Fibroblast of mammary gland (primary cell): ENCODE measurements at regions not wholly inside any gene's neighbourhood (a gene's known extent, or its start where the extent isn't known, plus 50 kb on each side); places are given as distances from the start of the nearest gene placed in this dataset.
"Not testable (repeated sequence)": the region's sequence is repeated elsewhere in the genome, so short reads cannot be mapped to it uniquely, and the experiment has no call there.

ENCODE experiments used
- DNase-seq: peaks from one replicate; pipeline ENCODE4 v3.0.0-alpha.2; 2010; ENCODE audit warnings: low read depth
- H3K4me3 ChIP-seq: 2 replicates; pipeline ENCODE4 v1.5.1; 2011; ENCODE audit warnings: low read depth, mild to moderate bottlenecking, low read length, moderate library complexity; ENCODE audit not compliant: control insufficient read depth
- CTCF ChIP-seq: conservative IDR thresholded peaks from 2 replicates; pipeline ENCODE4 v1.5.1; 2011; ENCODE audit warnings: low read depth, low read length, inconsistent platforms; ENCODE audit not compliant: control insufficient read depth, insufficient read depth

GRCh38 chr4:64960516-64960915, 551.3 kb upstream of the TECRL start:
- H3K4me3 ChIP-seq: no peak overlapping the region
- TF ChIP-seq CTCF: no peak
- DNase-seq: no peak

- TF ChIP-seq CTCF: no peak
- no peak overlapping the region for H3K4me3 ChIP-seq
- DNase-seq: peak; percentile 62
Measured at GRCh38 chr4:64940698-64941097, 531.4 kb upstream of the TECRL start.

GRCh38 chr4:64935469-64936001, 526.3 kb upstream of the TECRL start:
- no peak overlapping the region for H3K4me3 ChIP-seq
- TF ChIP-seq CTCF: no peak
- DNase-seq: no peak

- no peak for TF ChIP-seq CTCF
- DNase-seq: no peak
Measured at GRCh38 chr4:64911846-64912245, 502.6 kb upstream of the TECRL start.

GRCh38 chr4:64903986-64904385, 494.7 kb upstream of the TECRL start:
- no peak for TF ChIP-seq CTCF
- H3K4me3 ChIP-seq: no peak overlapping the region
- no peak for DNase-seq

More at GRCh38 chr4:64911846-64912245, 502.6 kb upstream of the TECRL start:
- H3K4me3 ChIP-seq: no peak overlapping the region

- peak; percentile 2 for DNase-seq
- TF ChIP-seq CTCF: no peak
- H3K4me3 ChIP-seq: no peak overlapping the region
Measured at GRCh38 chr4:64899563-64899962, 490.3 kb upstream of the TECRL start.

- H3K4me3 ChIP-seq, DNase-seq: not testable (repeated sequence)
Measured at GRCh38 chr4:64899030-64899429, 489.8 kb upstream of the TECRL start.

GRCh38 chr4:64897683-64898082, 488.4 kb upstream of the TECRL start:
- no peak overlapping the region for H3K4me3 ChIP-seq
- no peak for DNase-seq
- TF ChIP-seq CTCF: no peak
